Osteocyte (in vitro differentiated cells): ENCODE measurements at regions not wholly inside any gene's neighbourhood (a gene's known extent, or its start where the extent isn't known, plus 50 kb on each side); places are given as distances from the start of the nearest gene placed in this dataset.
A peak's percentile ranks its signal among the peaks of the same experiment; 100 is the strongest.
"Not testable (repeated sequence)": the region's sequence is repeated elsewhere in the genome, so short reads cannot be mapped to it uniquely, and the experiment has no call there.

Experiments
- DNase-seq: peaks from one replicate; pipeline ENCODE4 v3.0.0; 2021; ENCODE audit warnings: mixed read lengths; ENCODE audit not compliant: unreplicated experiment; ENCODE audit errors: extremely low spot score
- H3K27ac Mint-ChIP-seq: one replicate; pipeline ENCODE4 v1.8.0; 2021; ENCODE audit warnings: mild to moderate bottlenecking, mixed read lengths; ENCODE audit not compliant: unreplicated experiment
- H3K27me3 Mint-ChIP-seq: one replicate; pipeline ENCODE4 v1.8.0; 2021; ENCODE audit warnings: mixed read lengths; ENCODE audit not compliant: unreplicated experiment
- H3K36me3 Mint-ChIP-seq: one replicate; pipeline ENCODE4 v1.8.0; 2021; ENCODE audit warnings: mixed read lengths; ENCODE audit not compliant: unreplicated experiment
- H3K4me1 Mint-ChIP-seq: one replicate; pipeline ENCODE4 v1.8.0; 2021; ENCODE audit warnings: mixed read lengths; ENCODE audit not compliant: unreplicated experiment
- H3K4me3 Mint-ChIP-seq: one replicate; pipeline ENCODE4 v1.8.0; 2021; ENCODE audit warnings: mild to moderate bottlenecking, moderate library complexity, mixed read lengths; ENCODE audit not compliant: unreplicated experiment
- H3K9me3 Mint-ChIP-seq: one replicate; pipeline ENCODE4 v1.8.0; 2021; ENCODE audit warnings: mixed read lengths; ENCODE audit not compliant: unreplicated experiment
- TF ChIP-seq, protein P1 (sequence below): fragments of 200-600 bp; sonication (generic); IDR thresholded peaks from 2 replicates; pipeline ENCODE4 v1.5.0; 2021; ENCODE audit warnings: antibody characterized with exemption, mild to moderate bottlenecking, moderate library complexity

DNA sequence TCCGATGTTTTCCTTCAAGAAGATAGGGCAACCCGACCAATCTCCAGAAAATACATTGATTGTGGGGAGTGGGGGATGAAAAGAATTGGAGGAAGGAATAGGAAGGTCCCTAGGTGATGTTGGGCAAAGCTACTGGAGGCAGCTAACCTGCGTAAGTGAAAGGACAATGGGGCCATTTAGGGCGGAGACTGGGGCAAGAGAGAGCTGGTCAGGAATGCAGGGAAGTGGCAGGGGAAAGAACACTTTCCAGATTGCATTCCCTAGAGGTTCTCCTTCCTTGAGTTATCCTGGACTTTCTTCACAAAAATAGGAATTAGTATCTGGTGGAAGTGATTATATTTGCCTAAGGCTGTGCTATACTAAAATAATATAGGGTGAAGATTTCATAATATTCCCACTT, 151.8 kb upstream of the HMGA2 start:
- Mint-ChIP-seq H3K4me1 (peaks cover 60% of the 10 kb centered on the region), H3K36me3 (no peaks in the 10 kb centered on the region), H3K4me3 (no peak overlapping the region), H3K9me3 (no peaks in the 10 kb centered on the region), H3K27ac (peak overlapping the region; percentile 31), H3K27me3 (no peaks in the 10 kb centered on the region)
- TF ChIP-seq, protein P1, sequence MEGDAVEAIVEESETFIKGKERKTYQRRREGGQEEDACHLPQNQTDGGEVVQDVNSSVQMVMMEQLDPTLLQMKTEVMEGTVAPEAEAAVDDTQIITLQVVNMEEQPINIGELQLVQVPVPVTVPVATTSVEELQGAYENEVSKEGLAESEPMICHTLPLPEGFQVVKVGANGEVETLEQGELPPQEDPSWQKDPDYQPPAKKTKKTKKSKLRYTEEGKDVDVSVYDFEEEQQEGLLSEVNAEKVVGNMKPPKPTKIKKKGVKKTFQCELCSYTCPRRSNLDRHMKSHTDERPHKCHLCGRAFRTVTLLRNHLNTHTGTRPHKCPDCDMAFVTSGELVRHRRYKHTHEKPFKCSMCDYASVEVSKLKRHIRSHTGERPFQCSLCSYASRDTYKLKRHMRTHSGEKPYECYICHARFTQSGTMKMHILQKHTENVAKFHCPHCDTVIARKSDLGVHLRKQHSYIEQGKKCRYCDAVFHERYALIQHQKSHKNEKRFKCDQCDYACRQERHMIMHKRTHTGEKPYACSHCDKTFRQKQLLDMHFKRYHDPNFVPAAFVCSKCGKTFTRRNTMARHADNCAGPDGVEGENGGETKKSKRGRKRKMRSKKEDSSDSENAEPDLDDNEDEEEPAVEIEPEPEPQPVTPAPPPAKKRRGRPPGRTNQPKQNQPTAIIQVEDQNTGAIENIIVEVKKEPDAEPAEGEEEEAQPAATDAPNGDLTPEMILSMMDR = no peak
- no peak for DNase-seq

DNA sequence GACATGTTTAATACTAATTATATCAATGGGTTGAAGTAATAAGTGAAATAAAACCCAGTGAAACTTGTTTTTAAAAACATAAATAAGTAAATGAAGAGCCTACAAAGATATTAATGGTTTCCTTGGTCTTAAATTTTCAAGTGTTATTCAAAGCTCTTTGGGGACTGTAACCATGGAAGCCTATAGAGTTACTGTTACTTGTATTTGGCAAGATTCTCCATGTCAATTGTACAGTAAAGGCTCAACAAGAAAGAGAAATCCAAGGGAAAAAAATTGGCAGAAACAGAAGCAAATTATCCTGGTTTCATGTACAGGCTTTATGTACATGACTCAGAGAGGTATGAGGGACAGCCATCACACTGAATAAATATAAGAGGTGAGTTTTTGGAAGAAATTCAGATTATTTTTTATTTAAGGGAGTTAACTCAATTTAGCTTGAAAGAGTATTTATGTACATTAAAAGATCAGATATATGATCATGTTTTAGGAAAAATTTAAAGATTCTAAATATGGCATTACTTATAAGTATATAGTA, 151.1 kb upstream of the HMGA2 start:
- Mint-ChIP-seq H3K4me3 (no peak overlapping the region), H3K27ac (no peak overlapping the region), H3K4me1 (peaks cover 53% of the 10 kb centered on the region), H3K36me3 (no peaks in the 10 kb centered on the region), H3K27me3 (no peaks in the 10 kb centered on the region), H3K9me3 (peaks cover 6% of the 10 kb centered on the region)
- DNase-seq = no peak
- TF ChIP-seq, protein P1 = no peak

DNA sequence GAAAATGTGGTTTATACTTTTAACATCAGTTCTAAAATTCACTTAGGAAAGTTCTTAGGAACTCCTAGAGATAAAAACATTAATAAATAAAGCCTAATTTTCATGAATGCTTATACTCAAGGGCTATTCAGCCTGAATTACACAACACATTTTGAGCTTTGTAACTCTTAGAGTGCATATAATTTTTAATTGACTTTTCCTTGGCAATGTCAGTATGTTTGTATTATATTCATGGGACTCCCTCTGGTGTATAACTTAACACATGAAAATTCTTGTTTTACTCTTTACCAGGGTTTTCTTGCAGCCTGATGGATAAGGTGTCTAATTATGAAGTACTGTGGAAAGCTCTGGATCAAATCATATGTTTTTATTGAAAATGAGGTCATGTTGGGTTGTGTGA, 150.6 kb upstream of the HMGA2 start:
- no peak for DNase-seq
- Mint-ChIP-seq H3K4me1 (peaks cover 48% of the 10 kb centered on the region), H3K27me3 (no peaks in the 10 kb centered on the region), H3K27ac (no peak overlapping the region), H3K4me3 (no peak overlapping the region), H3K36me3 (no peaks in the 10 kb centered on the region), H3K9me3 (peaks cover 6% of the 10 kb centered on the region)
- TF ChIP-seq, protein P1 = peak; percentile 54

DNA sequence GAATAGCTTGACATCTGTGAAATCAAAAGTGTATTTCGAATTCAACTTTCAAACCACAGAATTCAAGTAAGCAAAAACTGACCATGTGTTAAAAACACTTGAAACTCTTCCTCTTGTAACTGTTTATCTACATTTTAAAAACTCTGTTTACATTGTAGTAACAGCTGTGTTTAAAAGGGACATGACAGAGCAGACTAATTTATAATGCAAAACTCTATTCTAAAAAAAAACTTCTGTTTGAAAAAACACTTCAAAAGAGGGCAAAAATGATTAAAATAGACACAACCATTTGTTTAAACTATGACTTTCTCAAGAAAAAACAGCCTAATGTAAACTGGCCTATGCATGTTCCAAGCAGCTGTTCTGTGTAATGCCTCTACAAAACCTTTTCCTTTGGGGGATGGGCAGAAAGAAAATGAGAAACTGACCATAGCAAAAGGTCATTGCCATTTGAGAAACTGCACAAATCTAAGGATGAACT, 149.1 kb upstream of the HMGA2 start:
- no peak for DNase-seq
- H3K4me1 Mint-ChIP-seq = peaks cover 39% of the 10 kb centered on the region
- no peaks in the 10 kb centered on the region for H3K27me3 Mint-ChIP-seq
- TF ChIP-seq, protein P1 = no peak
- H3K36me3 Mint-ChIP-seq = no peaks in the 10 kb centered on the region
- no peak overlapping the region for H3K4me3 Mint-ChIP-seq
- peaks cover 6% of the 10 kb centered on the region for H3K9me3 Mint-ChIP-seq
- peak overlapping the region; percentile 80 for H3K27ac Mint-ChIP-seq

DNA sequence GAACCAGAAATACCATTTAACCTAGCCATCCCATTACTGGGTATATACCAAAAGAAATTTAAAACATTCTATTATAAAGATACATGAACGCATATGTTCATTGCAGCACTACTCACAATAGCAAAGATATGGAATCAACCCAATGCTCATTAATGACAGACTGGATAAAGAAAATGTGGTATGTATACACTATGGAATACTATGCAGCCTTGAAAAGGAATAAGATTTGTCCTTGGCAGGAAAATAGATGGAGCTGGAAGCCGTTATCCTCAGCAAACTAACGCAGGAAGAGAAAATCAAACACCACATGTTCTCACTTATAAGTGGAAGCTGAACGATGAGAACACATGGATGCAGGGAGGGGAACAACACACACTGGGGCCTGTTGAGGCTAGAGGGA, 146.1 kb upstream of the HMGA2 start:
- H3K27me3 Mint-ChIP-seq, DNase-seq, H3K27ac Mint-ChIP-seq, H3K9me3 Mint-ChIP-seq, H3K4me3 Mint-ChIP-seq, H3K36me3 Mint-ChIP-seq: not testable (repeated sequence)
- peaks cover 30% of the 10 kb centered on the region for H3K4me1 Mint-ChIP-seq

DNA sequence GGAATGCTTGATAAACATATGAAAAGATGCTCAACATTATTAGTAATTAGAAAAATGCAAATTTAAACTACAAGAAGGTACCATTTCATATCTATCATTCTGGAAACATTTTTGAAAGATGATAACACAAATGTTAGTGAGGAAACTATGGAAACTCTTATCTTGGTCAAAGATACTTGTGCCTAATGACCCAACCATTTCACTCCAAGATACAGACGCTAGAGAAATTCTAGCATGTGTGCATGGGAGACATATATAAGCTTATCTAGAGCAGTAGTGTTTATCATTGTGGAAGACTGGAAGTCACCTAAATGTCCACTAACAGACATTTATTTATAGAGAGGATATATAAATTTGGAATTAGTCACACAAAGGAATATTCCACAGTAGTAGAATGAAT, 143.1 kb upstream of the HMGA2 start:
- H3K27me3 Mint-ChIP-seq = no peaks in the 10 kb centered on the region
- H3K4me1 Mint-ChIP-seq = peaks cover 5% of the 10 kb centered on the region
- no peak for DNase-seq
- H3K27ac Mint-ChIP-seq = no peak overlapping the region
- H3K36me3 Mint-ChIP-seq = no peaks in the 10 kb centered on the region
- TF ChIP-seq, protein P1 = no peak
- no peak overlapping the region for H3K4me3 Mint-ChIP-seq
- H3K9me3 Mint-ChIP-seq = peaks cover 6% of the 10 kb centered on the region
